Suprapubic skin (tissue), 4 donors: ENCODE measurements at regions not wholly inside any gene's neighbourhood (a gene's known extent, or its start where the extent isn't known, plus 50 kb on each side); places are given as distances from the start of the nearest gene placed in this dataset.

Experiments
- CTCF ChIP-seq, 2 donors: fragments of 200-600 bp in 1 of 2; fragments of 450-650 bp in 1 of 2; sonication (generic) in 1 of 2; IDR thresholded peaks; one replicate each; pipeline ENCODE4 v1.5.1; 2016 to 2019; ENCODE audit warnings: antibody characterized with exemption in 2 of 2, mild to moderate bottlenecking in 1 of 2, moderate library complexity in 1 of 2
- EP300 ChIP-seq: sonication (generic); formaldehyde crosslinking; IDR thresholded peaks from one replicate; pipeline ENCODE4 v1.6.1; 2017; ENCODE audit warnings: antibody characterized with exemption
- POLR2A ChIP-seq, 2 donors: fragments of 450-650 bp; IDR thresholded peaks; one replicate each; pipeline ENCODE4 v1.6.1; 2017; ENCODE audit warnings: antibody characterized with exemption in 2 of 2, mild to moderate bottlenecking in 2 of 2, moderate library complexity in 2 of 2
- POLR2AphosphoS5 ChIP-seq, 3 donors: sonication (generic); formaldehyde crosslinking; IDR thresholded peaks; one replicate each; pipeline ENCODE4 v1.6.1; 2017; ENCODE audit warnings: antibody characterized with exemption in 3 of 3

GRCh38 chr13:59531571-59532091 is 632.1 kb downstream of the DIAPH3 start:
- TF ChIP-seq CTCF (IDR thresholded peaks at IDR 0.05) (no peak), POLR2A (IDR thresholded peaks at IDR 0.05) (no peak), EP300 (no peak), POLR2AphosphoS5 (IDR thresholded peaks at IDR 0.05) (no peak)
